Spleen (tissue), 11 donors: ENCODE measurements at regions not wholly inside any gene's neighbourhood (a gene's known extent, or its start where the extent isn't known, plus 50 kb on each side); places are given as distances from the start of the nearest gene placed in this dataset.

Experiments
- DNase-seq: peaks from one replicate; pipeline ENCODE4 v3.0.0-alpha.2; 2020
- H3K27ac ChIP-seq, 8 donors: fragments of 200-600 bp; sonication (generic) in 7 of 8; 1 replicate in 4 of 8; 2 replicates in 4 of 8; pipeline versions ENCODE4 v1.5.0 to v1.8.0; 2016 to 2021; ENCODE audit warnings: inconsistent platforms in 4 of 8, mild to moderate bottlenecking in 4 of 8, moderate library complexity in 1 of 8
- H3K27me3 ChIP-seq, 7 donors: fragments of 200-600 bp; sonication (generic) in 6 of 7; replicated peaks in 1 of 7; 1 replicate in 4 of 7; 2 replicates in 3 of 7; pipeline versions ENCODE4 v1.5.0 to v1.8.0; 2016 to 2021; ENCODE audit warnings: inconsistent platforms in 3 of 7, mild to moderate bottlenecking in 1 of 7
- H3K36me3 ChIP-seq, 6 donors: fragments of 200-600 bp; sonication (generic) in 5 of 6; 1 replicate in 4 of 6; 2 replicates in 2 of 6; pipeline versions ENCODE4 v1.5.0 to v1.8.0; 2016 to 2021; ENCODE audit warnings: inconsistent platforms in 2 of 6
- H3K4me1 ChIP-seq, 6 donors: fragments of 200-600 bp; sonication (generic) in 5 of 6; 1 replicate in 3 of 6; 2 replicates in 3 of 6; pipeline versions ENCODE4 v1.5.0 to v1.8.0; 2016 to 2021; ENCODE audit warnings: inconsistent platforms in 3 of 6
- H3K4me3 ChIP-seq, 8 donors: fragments of 200-600 bp; sonication (generic) in 7 of 8; 1 replicate in 4 of 8; 2 replicates in 4 of 8; pipeline versions ENCODE4 v1.5.0 to v1.8.0; 2016 to 2021; ENCODE audit warnings: inconsistent platforms in 4 of 8, mild to moderate bottlenecking in 4 of 8, moderate library complexity in 2 of 8
- H3K9me3 ChIP-seq, 8 donors: fragments of 200-600 bp; sonication (generic) in 7 of 8; 1 replicate in 4 of 8; 2 replicates in 4 of 8; pipeline versions ENCODE4 v1.5.0 to v1.8.0; 2016 to 2021; ENCODE audit warnings: inconsistent platforms in 4 of 8
- CTCF ChIP-seq, 11 experiments: fragments of 200-600 bp in 7 of 11; fragments of 450-650 bp in 4 of 11; sonication (generic) in 4 of 11; IDR thresholded peaks in 8 of 11; conservative IDR thresholded peaks in 3 of 11; 1 replicate in 7 of 11; 2 replicates in 4 of 11; pipeline versions ENCODE4 v1.4.0 to v1.8.0; 2016 to 2021; ENCODE audit warnings: antibody characterized with exemption in 11 of 11, inconsistent platforms in 4 of 11, mild to moderate bottlenecking in 1 of 11
- POLR2A ChIP-seq, 3 donors: fragments of 450-650 bp; IDR thresholded peaks; one replicate each; pipeline ENCODE4 v1.5.1; 2017; ENCODE audit warnings: antibody characterized with exemption in 3 of 3, mild to moderate bottlenecking in 1 of 3
- POLR2AphosphoS5 ChIP-seq, 3 donors: sonication (generic); formaldehyde crosslinking; IDR thresholded peaks; one replicate each; pipeline ENCODE4 v1.5.1; 2017; ENCODE audit warnings: antibody characterized with exemption in 3 of 3
- WGBS, 5 donors: extraction: QIAGEN DNeasy Blood & Tissue Kit in 3 of 5; methylation state at CpG; one replicate each; pipeline versions ENCODE4 v1.1.5 to v1.1.7; 2013 to 2018; 5-methylcytosine and 5-hydroxymethylcytosine counted together
- intact Hi-C: fragments of 100-400 bp; cut with DNase I; formaldehyde crosslinking; loops from one replicate; pipeline ENCODE4 v1.15.0; 2023; ENCODE audit warnings: low total_unique reads
- donor health status: healthy with polysubstance abuse.
- donor health status: DM: no; HTN: no; CAD: no; lungs with moderate emphysema.
- donor health status: DM: no; HTN: no; CAD: no.
- donor health status: Bipolar disorder and iron deficiency.
- donor health status: healthy.
- donor health status: DM: no; HTN: no; CAD: no.
- donor health status: DM: yes; HTN: yes; CAD: no.

GRCh38 chr3:106756901-106757300, 620.3 kb upstream of the CCDC54 start:
- peaks cover 0 to 23% (median 22%) of the 10 kb centered on the region in 8 donors for H3K9me3 ChIP-seq
- intact Hi-C loops = no loop called here
- no peak for DNase-seq
- no peaks in the 10 kb centered on the region for H3K36me3 ChIP-seq
- H3K4me3 ChIP-seq = no peak overlapping the region
- no peaks in the 10 kb centered on the region for H3K27me3 ChIP-seq
- TF ChIP-seq POLR2AphosphoS5 (IDR thresholded peaks at IDR 0.05) = no peak
- no peak for TF ChIP-seq POLR2A (IDR thresholded peaks at IDR 0.05)
- 70 to 84% (median 76%) methylated on average over 3 of the region's 3 CpGs for WGBS, 5 donors
- no peaks in the 10 kb centered on the region for H3K4me1 ChIP-seq
- no peak overlapping the region for H3K27ac ChIP-seq

GRCh38 chr3:106758459-106758858, 618.8 kb upstream of the CCDC54 start:
- TF ChIP-seq POLR2AphosphoS5 (IDR thresholded peaks at IDR 0.05) (no peak), CTCF (IDR thresholded peaks at IDR 0.05 in 8 of 11, conservative IDR thresholded peaks at IDR 0.05 in 3 of 11) (no peak), POLR2A (IDR thresholded peaks at IDR 0.05) (no peak)
- DNase-seq = no peak
- no peak overlapping the region for H3K27ac ChIP-seq
- H3K4me1 ChIP-seq = no peaks in the 10 kb centered on the region
- no peak overlapping the region for H3K4me3 ChIP-seq
- peaks cover 0 to 23% (median 22%) of the 10 kb centered on the region in 8 donors for H3K9me3 ChIP-seq
- H3K36me3 ChIP-seq = no peaks in the 10 kb centered on the region
- 82 to 95% (median 88%) methylated on average over 2 of the region's 2 CpGs for WGBS, 5 donors
- intact Hi-C loops = no loop called here
- no peaks in the 10 kb centered on the region for H3K27me3 ChIP-seq

GRCh38 chr3:106759731-106760130, 617.5 kb upstream of the CCDC54 start:
- H3K4me3 ChIP-seq = no peak overlapping the region
- intact Hi-C loops = no loop called here
- H3K4me1 ChIP-seq = no peaks in the 10 kb centered on the region
- no peak for DNase-seq
- WGBS, 5 donors = 53 to 66% (median 62%) methylated on average over 1 of the region's 1 CpG
- TF ChIP-seq CTCF (IDR thresholded peaks at IDR 0.05 in 8 of 11, conservative IDR thresholded peaks at IDR 0.05 in 3 of 11) = no peak
- TF ChIP-seq POLR2A (IDR thresholded peaks at IDR 0.05) = no peak
- TF ChIP-seq POLR2AphosphoS5 (IDR thresholded peaks at IDR 0.05) = no peak
- no peak overlapping the region for H3K27ac ChIP-seq
- H3K36me3 ChIP-seq = no peaks in the 10 kb centered on the region
- H3K27me3 ChIP-seq = no peaks in the 10 kb centered on the region
- peaks cover 0 to 23% (median 15%) of the 10 kb centered on the region in 8 donors for H3K9me3 ChIP-seq

- intact Hi-C loops = no loop called here
- Histone ChIP-seq H3K4me1 (no peaks in the 10 kb centered on the region), H3K9me3 (no peaks in the 10 kb centered on the region), H3K27me3 (no peaks in the 10 kb centered on the region), H3K4me3 (no peak overlapping the region), H3K36me3 (no peaks in the 10 kb centered on the region), H3K27ac (no peak overlapping the region)
- no peak for TF ChIP-seq CTCF (IDR thresholded peaks at IDR 0.05 in 8 of 11, conservative IDR thresholded peaks at IDR 0.05 in 3 of 11)
- TF ChIP-seq POLR2AphosphoS5 (IDR thresholded peaks at IDR 0.05) = no peak
- no peak for TF ChIP-seq POLR2A (IDR thresholded peaks at IDR 0.05)
- DNase-seq = no peak
- 84 to 94% (median 86%) methylated on average over 7 of the region's 7 CpGs for WGBS, 5 donors
Measured at GRCh38 chr3:106765342-106765741, 611.9 kb upstream of the CCDC54 start.

- Histone ChIP-seq H3K36me3 (no peaks in the 10 kb centered on the region), H3K4me3 (no peak overlapping the region), H3K27ac (no peak overlapping the region), H3K4me1 (no peaks in the 10 kb centered on the region), H3K27me3 (no peaks in the 10 kb centered on the region), H3K9me3 (no peaks in the 10 kb centered on the region)
- DNase-seq = no peak
- TF ChIP-seq POLR2A (IDR thresholded peaks at IDR 0.05) = no peak
- no peak for TF ChIP-seq POLR2AphosphoS5 (IDR thresholded peaks at IDR 0.05)
- TF ChIP-seq CTCF (IDR thresholded peaks at IDR 0.05 in 8 of 11, conservative IDR thresholded peaks at IDR 0.05 in 3 of 11) = no peak
- intact Hi-C loops = no loop called here
Measured at GRCh38 chr3:106768941-106769480, 608.2 kb upstream of the CCDC54 start.
